H1 (cell line): ENCODE measurements at regions not wholly inside any gene's neighbourhood (a gene's known extent, or its start where the extent isn't known, plus 50 kb on each side); places are given as distances from the start of the nearest gene placed in this dataset.

ENCODE experiments used
- CTCF ChIA-PET: fragments of 300-600 bp; sonication (Branson Sonifier 250); formaldehyde crosslinking; loops from one replicate; lab custom pipeline; 2021; ENCODE audit not compliant: partially characterized antibody; lab: Charles Lee
- POLR2A ChIA-PET: fragments of 300-600 bp; sonication (Branson Sonifier 250); formaldehyde crosslinking; loops from one replicate; lab custom pipeline; 2021; ENCODE audit warnings: inconsistent platforms; ENCODE audit not compliant: partially characterized antibody; lab: Charles Lee
- DNase-seq, 2 experiments: peaks; one replicate each; pipeline versions ENCODE4 v3.0.0 to v3.0.0-alpha.2; 2010 to 2022; ENCODE audit warnings: low spot score in 2 of 2, low read depth in 1 of 2, mixed read lengths in 1 of 2
- FAIRE-seq: peaks from 2 replicates; lab custom pipeline; 2011; peaks lifted over from hg19 to GRCh38; lab: Jason Lieb, UNC
- H2AFZ ChIP-seq: 2 replicates; pipeline ENCODE4 v1.8.1; 2012; ENCODE audit warnings: low read length, inconsistent platforms
- H2AK5ac ChIP-seq: 2 replicates; pipeline ENCODE4 v1.6.1; 2013; ENCODE audit warnings: low read depth, low read length
- H2BK120ac ChIP-seq: replicated peaks from 2 replicates; pipeline ENCODE3; 2013; ENCODE audit warnings: low read depth, low read length, inconsistent platforms
- H2BK12ac ChIP-seq: 2 replicates; pipeline ENCODE4 v1.6.1; 2013; ENCODE audit warnings: low read depth, low read length
- H2BK15ac ChIP-seq: 2 replicates; pipeline ENCODE4 v1.6.1; 2013; ENCODE audit warnings: low read length
- H2BK20ac ChIP-seq: 2 replicates; pipeline ENCODE4 v1.6.1; 2013; ENCODE audit warnings: low read length
- H2BK5ac ChIP-seq: 2 replicates; pipeline ENCODE4 v1.6.1; 2013; ENCODE audit warnings: low read depth, low read length
- H3K14ac ChIP-seq: 2 replicates; pipeline ENCODE4 v1.6.1; 2013; ENCODE audit warnings: inconsistent platforms; ENCODE audit not compliant: insufficient read length
- H3K18ac ChIP-seq: 2 replicates; pipeline ENCODE4 v1.6.1; 2013; ENCODE audit warnings: low read length; ENCODE audit errors: extremely low read depth
- H3K23ac ChIP-seq: 2 replicates; pipeline ENCODE4 v1.6.1; 2013; ENCODE audit warnings: inconsistent platforms; ENCODE audit not compliant: insufficient read length
- H3K23me2 ChIP-seq: 2 replicates; pipeline ENCODE4 v1.6.1; 2013; ENCODE audit warnings: low read depth, low read length
- H3K27ac ChIP-seq: 2 replicates; pipeline ENCODE4 v1.6.1; 2011; ENCODE audit warnings: low read depth, low read length, inconsistent platforms
- H3K27me3 ChIP-seq, 4 experiments: replicated peaks in 1 of 4; 1 replicate in 1 of 4; 2 replicates in 3 of 4; pipeline versions ENCODE4 v1.6.1 to v1.8.1; 2011 to 2013; ENCODE audit warnings: low read length in 3 of 4, mild to moderate bottlenecking in 3 of 4, inconsistent platforms in 2 of 4, mixed read lengths in 2 of 4, moderate library complexity in 1 of 4; ENCODE audit not compliant: control insufficient read depth in 3 of 4, insufficient read depth in 3 of 4; ENCODE audit errors: extremely low read depth in 1 of 4
- H3K36me3 ChIP-seq, 4 experiments: 2 replicates each; pipeline versions ENCODE4 v1.6.1 to v1.8.1; 2011 to 2013; ENCODE audit warnings: mild to moderate bottlenecking in 4 of 4, low read length in 3 of 4, moderate library complexity in 2 of 4, control low read depth in 1 of 4, inconsistent platforms in 1 of 4; ENCODE audit not compliant: insufficient read depth in 4 of 4, control insufficient read depth in 2 of 4
- H3K4ac ChIP-seq: replicated peaks from 2 replicates; pipeline ENCODE3; 2013; ENCODE audit warnings: low read length, low read depth, mixed read lengths, inconsistent platforms; ENCODE audit not compliant: insufficient read length
- H3K4me1 ChIP-seq, 4 experiments: replicated peaks in 1 of 4; 1 replicate in 1 of 4; 2 replicates in 3 of 4; pipeline versions ENCODE4 v1.6.1 to v1.8.1; 2011 to 2013; ENCODE audit warnings: low read length in 3 of 4, inconsistent platforms in 2 of 4, mixed read lengths in 1 of 4; ENCODE audit not compliant: insufficient read depth in 4 of 4, control insufficient read depth in 3 of 4
- H3K4me2 ChIP-seq, 2 experiments: 2 replicates each; pipeline versions ENCODE4 v1.6.1 to v1.8.1; 2011 to 2013; ENCODE audit warnings: low read depth in 2 of 2, low read length in 2 of 2, control low read depth in 1 of 2, inconsistent platforms in 1 of 2, mild to moderate bottlenecking in 1 of 2; ENCODE audit not compliant: insufficient read depth in 1 of 2
- H3K4me3 ChIP-seq, 4 experiments: fragments of 200-600, 300-600 bp in 1 of 4; sonication (generic), shearing (Covaris generic), sonication (Bioruptor Twin) in 1 of 4; 2 replicates each; pipeline versions ENCODE4 v1.5.1 to v1.8.1; 2011 to 2016; ENCODE audit warnings: low read length in 4 of 4, low read depth in 3 of 4, control low read depth in 2 of 4, inconsistent platforms in 2 of 4, mild to moderate bottlenecking in 2 of 4, mixed read lengths in 1 of 4, moderate library complexity in 1 of 4; ENCODE audit not compliant: insufficient read depth in 2 of 4; ENCODE audit errors: extremely low read depth in 1 of 4
- H3K56ac ChIP-seq: replicated peaks from 2 replicates; pipeline ENCODE3; 2013; ENCODE audit warnings: low read depth, mild to moderate bottlenecking, mixed read lengths, low read length, inconsistent platforms; ENCODE audit not compliant: insufficient read length
- H3K79me1 ChIP-seq: 2 replicates; pipeline ENCODE4 v1.6.1; 2013; ENCODE audit warnings: low read depth, low read length, control low read depth
- H3K79me2 ChIP-seq, 2 experiments: 2 replicates each; pipeline versions ENCODE4 v1.6.1 to v1.8.1; 2012 to 2013; ENCODE audit warnings: low read length in 2 of 2, mild to moderate bottlenecking in 2 of 2, inconsistent platforms in 1 of 2; ENCODE audit not compliant: insufficient read depth in 2 of 2, control insufficient read depth in 1 of 2
- H3K9ac ChIP-seq, 4 experiments: replicated peaks in 1 of 4; 1 replicate in 1 of 4; 2 replicates in 3 of 4; pipeline versions ENCODE4 v1.6.1 to v1.8.1; 2011 to 2013; ENCODE audit warnings: low read depth in 3 of 4, low read length in 3 of 4, control low read depth in 2 of 4, mild to moderate bottlenecking in 2 of 4, moderate library complexity in 2 of 4, inconsistent platforms in 1 of 4; ENCODE audit errors: extremely low read depth in 1 of 4
- H3K9me3 ChIP-seq, 2 experiments: 2 replicates each; pipeline versions ENCODE4 v1.6.1 to v1.8.1; 2012 to 2013; ENCODE audit warnings: mild to moderate bottlenecking in 2 of 2, moderate library complexity in 2 of 2, control low read depth in 1 of 2, inconsistent platforms in 1 of 2, low read depth in 1 of 2, low read length in 1 of 2, mixed read lengths in 1 of 2; ENCODE audit not compliant: insufficient read depth in 2 of 2
- H4K20me1 ChIP-seq, 2 experiments: replicated peaks in 1 of 2; 2 replicates each; pipeline versions ENCODE3 to v1.8.1; 2011 to 2013; ENCODE audit warnings: inconsistent platforms in 2 of 2, low read length in 2 of 2, mild to moderate bottlenecking in 1 of 2; ENCODE audit not compliant: insufficient read depth in 2 of 2, control insufficient read depth in 1 of 2
- H4K5ac ChIP-seq: 2 replicates; pipeline ENCODE4 v1.6.1; 2013; ENCODE audit warnings: low read length, low read depth, mixed read lengths, inconsistent platforms; ENCODE audit not compliant: insufficient read length
- H4K8ac ChIP-seq: 2 replicates; pipeline ENCODE4 v1.8.0; 2013; ENCODE audit warnings: mild to moderate bottlenecking, moderate library complexity, low read length, inconsistent platforms; ENCODE audit not compliant: insufficient read depth; ENCODE audit errors: extremely low read depth
- H4K91ac ChIP-seq: replicated peaks from 2 replicates; pipeline ENCODE3; 2013; ENCODE audit warnings: low read length, mixed read lengths, inconsistent platforms; ENCODE audit not compliant: insufficient read length
- GABPA ChIP-seq: IDR thresholded peaks from 2 replicates; pipeline ENCODE4 v1.6.1; 2011; ENCODE audit warnings: mild to moderate bottlenecking, low read length, moderate library complexity, borderline replicate concordance; ENCODE audit not compliant: insufficient read depth
- KDM5A ChIP-seq: fragments of 200-600 bp; IDR thresholded peaks from 2 replicates; pipeline ENCODE4 v1.7.1; 2012; ENCODE audit warnings: mild to moderate bottlenecking, low read length, inconsistent platforms, mixed read lengths
- NRF1 ChIP-seq: IDR thresholded peaks from 2 replicates; pipeline ENCODE4 v1.6.1; 2011; ENCODE audit warnings: mild to moderate bottlenecking, low read depth, low read length, improper control_type of control experiment
- SP4 ChIP-seq: IDR thresholded peaks from 2 replicates; pipeline ENCODE4 v1.6.1; 2012; ENCODE audit warnings: low read length, inconsistent platforms
- SUZ12 ChIP-seq: fragments of 200-600 bp; sonication (generic); IDR thresholded peaks from 2 replicates; pipeline ENCODE4 v1.6.1; 2012; ENCODE audit warnings: mild to moderate bottlenecking, inconsistent platforms, low read length, moderate library complexity, mixed read lengths
- TEAD4 ChIP-seq: IDR thresholded peaks from 2 replicates; pipeline ENCODE4 v1.6.1; 2012; ENCODE audit warnings: low read depth, low read length, inconsistent platforms, mixed read lengths
- YY1 ChIP-seq: IDR thresholded peaks from 2 replicates; pipeline ENCODE4 v1.6.1; 2011; ENCODE audit warnings: low read depth, mild to moderate bottlenecking, low read length
- WGBS, 2 experiments: shearing (Covaris generic) in 1 of 2; methylation state at CpG; one replicate each; pipeline versions ENCODE4 v1.1.6 to v1.1.7; 2013 to 2015; ENCODE audit warnings: low lambda C conversion rate in 2 of 2, mixed read lengths in 2 of 2, inconsistent platforms in 1 of 2, low coverage in 1 of 2, missing lambda C conversion rate in 1 of 2; ENCODE audit not compliant: insufficient replicate concordance in 2 of 2, insufficient coverage in 1 of 2, insufficient read length in 1 of 2; ENCODE audit errors: extremely low coverage in 1 of 2, missing lambda C conversion rate in 1 of 2; 5-methylcytosine and 5-hydroxymethylcytosine counted together

GRCh38 chr5:87589587-87589986, 176.9 kb upstream of the CCNH start:
- no peak overlapping the region for H2AFZ ChIP-seq
- DNase-seq (no peak), FAIRE-seq (no peak)
- peaks cover 0 to 2% (median under 1%) of the 10 kb centered on the region in 4 experiments; a peak in 1 of 7 replicates for H3K4me1 ChIP-seq
- H2BK5ac ChIP-seq: no peak overlapping the region
- TF ChIP-seq SUZ12 (no peak), NRF1 (no peak), TEAD4 (no peak), YY1 (no peak), SP4 (no peak), KDM5A (no peak), GABPA (no peak)
- no peaks in the 10 kb centered on the region for H3K27me3 ChIP-seq
- no peaks in the 10 kb centered on the region for H3K79me2 ChIP-seq
- no peak overlapping the region for H4K91ac ChIP-seq
- H3K27ac ChIP-seq: no peak overlapping the region
- no peak overlapping the region for H3K9ac ChIP-seq
- H2BK20ac ChIP-seq: no peak overlapping the region
- H3K9me3 ChIP-seq: no peaks in the 10 kb centered on the region
- 100% methylated on average over 2 of the region's 2 CpGs; no CpG with 5 or more reads in 1 of the 2 experiments for WGBS, 2 experiments
- no peak overlapping the region for H3K4me3 ChIP-seq
- ChIA-PET CTCF (no interaction called here), POLR2A (no interaction called here)
- H3K4ac ChIP-seq: no peak overlapping the region
- H3K56ac ChIP-seq: no peak overlapping the region
- H3K18ac ChIP-seq: no peak overlapping the region
- H2AK5ac ChIP-seq: no peak overlapping the region
- no peak overlapping the region for H4K8ac ChIP-seq
- no peaks in the 10 kb centered on the region for H3K23me2 ChIP-seq
- no peaks in the 10 kb centered on the region for H4K20me1 ChIP-seq
- H3K36me3 ChIP-seq: no peaks in the 10 kb centered on the region
- H2BK15ac ChIP-seq: no peak overlapping the region
- H2BK120ac ChIP-seq: no peak overlapping the region
- no peaks in the 10 kb centered on the region for H3K79me1 ChIP-seq
- H3K23ac ChIP-seq: no peak overlapping the region
- no peak overlapping the region for H4K5ac ChIP-seq
- H2BK12ac ChIP-seq: no peak overlapping the region
- H3K4me2 ChIP-seq: no peak overlapping the region
- no peak overlapping the region for H3K14ac ChIP-seq
